ENCODE measurements at regions not wholly inside any gene's neighbourhood (a gene's known extent, or its start where the extent isn't known, plus 50 kb on each side); places are given as distances from the start of the nearest gene placed in this dataset.
"Not testable (repeated sequence)": the region's sequence is repeated elsewhere in the genome, so short reads cannot be mapped to it uniquely, and the experiment has no call there.

- no peaks in the 10 kb centered on the region for H3K27me3 Mint-ChIP-seq
- no peak overlapping the region for H3K4me3 Mint-ChIP-seq
- ChIA-PET POLR2A (no interaction called here), CTCF (interaction anchor here (0.7 to 1.3 kb wide), 3 partner anchors 14 to 45 kb away, joined by 3 read pairs; no protein-coding TSS in a partner anchor)
- DNase-seq, result no peak
- peak overlapping the region; percentile 62 for H3K27ac Mint-ChIP-seq
- H3K36me3 Mint-ChIP-seq (ENCODE audit: low read depth), result no peaks in the 10 kb centered on the region
- H3K4me1 Mint-ChIP-seq, result peaks cover 47% of the 10 kb centered on the region
- no peaks in the 10 kb centered on the region for H3K9me3 Mint-ChIP-seq
Observed at GRCh38 chr13:23963947-23964346, 66.6 kb upstream of the C1QTNF9B start.

- no peak for DNase-seq
- Mint-ChIP-seq H3K36me3 (ENCODE audit: low read depth) (no peaks in the 10 kb centered on the region), H3K27me3 (no peaks in the 10 kb centered on the region), H3K4me1 (peaks cover 46% of the 10 kb centered on the region), H3K9me3 (no peaks in the 10 kb centered on the region), H3K27ac (no peak overlapping the region), H3K4me3 (no peak overlapping the region)
- ChIA-PET CTCF (no interaction called here), POLR2A (no interaction called here)
Observed at GRCh38 chr13:23965346-23965745, 68.0 kb upstream of the C1QTNF9B start.

DNA sequence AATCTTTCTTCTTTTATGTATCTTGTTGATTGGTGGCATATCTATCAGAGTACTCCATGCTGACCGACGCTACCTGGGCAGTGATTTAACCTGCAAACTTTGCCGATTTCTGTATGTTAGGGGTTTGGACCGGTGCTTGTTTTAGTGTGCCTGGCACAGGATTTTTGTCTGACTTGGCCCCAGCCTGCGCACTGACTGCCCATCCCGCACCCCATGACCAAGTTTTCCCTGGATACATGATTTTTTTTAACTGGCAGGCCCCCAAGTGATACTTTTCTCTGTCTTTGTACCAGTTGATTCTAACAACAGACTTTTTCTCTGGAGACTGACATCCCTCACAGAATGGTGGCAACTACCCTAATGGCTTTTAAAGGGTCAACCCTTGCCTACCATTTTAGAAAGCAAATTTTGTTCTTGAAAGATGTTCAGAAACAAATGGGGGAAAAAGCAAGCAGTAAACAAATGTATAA is 69.0 kb upstream of the C1QTNF9B start:
- Mint-ChIP-seq H3K9me3 (no peaks in the 10 kb centered on the region), H3K4me3 (peak overlapping the region; percentile 64), H3K36me3 (ENCODE audit: low read depth) (no peaks in the 10 kb centered on the region), H3K27ac (peak overlapping the region; percentile 84), H3K4me1 (peaks cover 43% of the 10 kb centered on the region), H3K27me3 (no peaks in the 10 kb centered on the region)
- DNase-seq, result no peak
- CTCF ChIA-PET, result interaction anchor here (1.0 kb wide), 1 partner anchor 12 kb away, joined by 4 read pairs; no protein-coding TSS in a partner anchor
- POLR2A ChIA-PET, result interaction anchor here (0.5 to 2.4 kb wide), 3 partner anchors 9 to 30 kb away, joined by 3 to 9 read pairs (median 3); no protein-coding TSS in a partner anchor

DNA sequence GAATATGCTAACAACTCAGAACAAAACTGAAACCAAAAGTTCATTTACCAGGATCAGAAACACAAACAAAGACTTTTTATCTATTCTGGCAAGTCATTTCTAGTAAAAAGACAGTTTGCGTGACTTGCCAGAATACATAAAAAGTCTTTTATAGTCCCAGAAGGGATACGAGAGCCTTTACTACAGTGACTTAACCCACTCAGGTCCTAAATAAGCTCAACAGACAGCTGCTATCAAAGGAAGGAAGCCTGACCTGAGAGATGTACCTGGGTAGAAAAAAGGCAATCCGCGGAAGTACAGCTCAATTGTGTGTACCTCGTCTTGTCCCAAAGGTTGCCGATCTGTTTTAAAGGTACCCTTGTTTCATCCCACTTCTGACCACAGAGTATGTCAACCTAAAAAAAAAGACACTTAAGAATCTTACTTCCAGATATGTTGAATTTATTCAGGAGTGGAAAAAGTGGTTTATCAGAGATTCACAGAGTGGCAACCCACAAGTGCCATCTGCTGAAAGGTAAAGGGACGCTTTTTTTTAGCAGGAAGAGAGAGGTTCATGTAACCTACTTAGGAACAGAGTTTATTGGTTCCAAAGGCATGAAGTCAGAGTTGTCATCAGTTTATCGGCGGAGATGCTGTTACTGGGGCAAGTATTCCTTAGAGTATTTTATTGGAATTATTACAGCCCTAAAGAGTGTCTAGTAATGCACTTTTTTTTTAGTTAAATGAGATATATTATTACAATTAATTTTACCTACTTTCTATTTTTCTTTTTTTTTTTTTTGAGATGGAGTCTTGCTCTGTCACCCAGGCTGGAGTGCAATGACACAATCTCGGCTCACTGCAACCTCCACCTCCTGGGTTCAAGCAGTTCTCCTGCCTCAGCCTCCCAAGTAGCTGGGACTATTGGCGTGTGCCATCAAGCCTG is 69.7 kb upstream of the C1QTNF9B start:
- Mint-ChIP-seq H3K27ac (peak overlapping the region; percentile 84), H3K4me1 (peaks cover 43% of the 10 kb centered on the region), H3K27me3 (no peaks in the 10 kb centered on the region), H3K4me3 (peak overlapping the region; percentile 64), H3K9me3 (no peaks in the 10 kb centered on the region), H3K36me3 (ENCODE audit: low read depth) (no peaks in the 10 kb centered on the region)
- CTCF ChIA-PET, result interaction anchor here (1.0 kb wide), 1 partner anchor 11 kb away, joined by 4 read pairs; no protein-coding TSS in a partner anchor
- peak; percentile 30 for DNase-seq
- POLR2A ChIA-PET, result interaction anchor here (0.5 to 2.4 kb wide), 3 partner anchors 10 to 29 kb away, joined by 3 to 9 read pairs (median 3); no protein-coding TSS in a partner anchor

GRCh38 chr13:23967792-23968191 is 70.5 kb upstream of the C1QTNF9B start:
- peaks cover 41% of the 10 kb centered on the region for H3K4me1 Mint-ChIP-seq
- POLR2A ChIA-PET, result interaction anchor here (2.4 kb wide), 1 partner anchor 10 kb away, joined by 9 read pairs; no protein-coding TSS in a partner anchor
- not testable (repeated sequence) for H3K36me3 Mint-ChIP-seq (ENCODE audit: low read depth); H3K9me3 Mint-ChIP-seq; DNase-seq; H3K27me3 Mint-ChIP-seq
- CTCF ChIA-PET, result interaction anchor here (0.7 to 1.2 kb wide), 2 partner anchors 8 to 13 kb away, joined by 3 read pairs; no protein-coding TSS in a partner anchor
- H3K4me3 Mint-ChIP-seq, result peak overlapping the region; percentile 55
- peak overlapping the region; percentile 74 for H3K27ac Mint-ChIP-seq

DNA sequence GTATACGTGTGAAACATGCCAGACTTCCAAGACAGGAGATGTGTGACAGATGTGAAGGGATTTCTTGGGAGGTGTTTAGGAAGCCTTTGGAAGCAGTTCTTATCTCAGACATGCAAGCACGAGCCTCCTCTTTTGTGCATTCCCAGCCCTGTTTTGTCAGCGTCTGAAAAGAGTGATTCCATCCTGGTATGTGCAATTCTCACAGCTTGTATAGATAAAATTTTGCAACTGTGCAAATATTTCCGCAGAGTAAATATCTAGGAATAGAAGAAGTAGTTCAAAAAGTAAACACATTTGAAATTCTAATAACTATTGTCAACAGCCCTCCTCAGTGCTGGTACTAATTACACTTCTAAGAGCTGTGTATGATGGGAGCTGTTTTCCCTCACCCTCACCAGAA is 72.3 kb upstream of the C1QTNF9B start:
- H3K4me3 Mint-ChIP-seq, result no peak overlapping the region
- no peaks in the 10 kb centered on the region for H3K9me3 Mint-ChIP-seq
- peaks cover 24% of the 10 kb centered on the region for H3K4me1 Mint-ChIP-seq
- ChIA-PET POLR2A (no interaction called here), CTCF (no interaction called here)
- H3K27me3 Mint-ChIP-seq, result no peaks in the 10 kb centered on the region
- DNase-seq, result no peak
- no peaks in the 10 kb centered on the region for H3K36me3 Mint-ChIP-seq (ENCODE audit: low read depth)
- H3K27ac Mint-ChIP-seq, result no peak overlapping the region

GRCh38 chr13:23979361-23980159 is 82.3 kb upstream of the C1QTNF9B start:
- Mint-ChIP-seq H3K4me3 (peak overlapping the region; percentile 73), H3K4me1 (peaks cover 15% of the 10 kb centered on the region), H3K27me3 (peaks cover 30% of the 10 kb centered on the region), H3K9me3 (no peaks in the 10 kb centered on the region), H3K27ac (peak overlapping the region; percentile 3), H3K36me3 (ENCODE audit: low read depth) (no peaks in the 10 kb centered on the region)
- DNase-seq, result peak; percentile 37
- POLR2A ChIA-PET, result interaction anchor here (1.0 to 1.5 kb wide), 2 partner anchors 13 to 22 kb away, joined by 3 read pairs; no protein-coding TSS in a partner anchor
- CTCF ChIA-PET, result interaction anchor here (1.2 kb wide), 1 partner anchor 22 kb away, joined by 3 read pairs; no protein-coding TSS in a partner anchor

DNA sequence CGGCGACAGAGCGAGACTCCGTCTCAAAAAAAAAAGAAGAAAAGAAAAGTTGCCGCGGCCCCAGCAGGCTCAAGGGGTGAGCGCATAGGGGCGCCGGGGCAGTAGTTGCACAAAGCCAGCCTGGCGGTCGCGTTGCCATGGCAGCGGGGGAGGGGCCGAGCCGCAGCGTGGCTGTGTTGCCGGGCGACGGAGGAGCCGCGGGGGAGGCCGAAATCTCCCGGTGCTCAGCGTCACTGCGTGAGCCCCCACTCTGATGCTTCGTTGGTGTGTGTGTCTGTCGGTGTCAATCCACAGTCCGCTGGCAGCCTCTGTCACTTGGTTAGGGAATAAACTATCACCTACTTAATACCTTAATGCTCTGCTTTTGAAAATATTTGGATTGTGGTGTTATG is 82.9 kb upstream of the C1QTNF9B start:
- H3K4me1 Mint-ChIP-seq, result peaks cover 15% of the 10 kb centered on the region
- POLR2A ChIA-PET, result no interaction called here

DNA sequence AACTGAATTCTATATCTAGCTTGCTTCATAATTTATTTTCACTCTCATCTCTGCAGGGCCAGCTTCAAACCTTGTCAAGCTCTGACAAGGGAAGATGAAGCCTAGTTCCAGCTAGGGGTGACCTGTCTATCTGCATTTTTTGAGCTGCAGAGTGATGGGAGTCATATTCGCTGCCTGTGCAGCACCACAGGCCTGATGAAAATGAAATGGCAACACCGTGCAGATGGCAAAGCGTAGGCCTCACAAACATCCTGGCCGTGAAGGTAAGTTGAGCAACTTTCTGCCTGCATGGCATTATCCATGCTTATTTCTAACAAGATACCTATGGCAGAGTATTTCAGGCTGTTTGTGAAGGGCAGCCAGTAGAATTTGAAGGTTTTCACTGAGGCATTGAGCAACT is 86.4 kb upstream of the C1QTNF9B start:
- Mint-ChIP-seq H3K27ac (no peak overlapping the region), H3K9me3 (no peaks in the 10 kb centered on the region), H3K36me3 (ENCODE audit: low read depth) (no peaks in the 10 kb centered on the region), H3K4me1 (peaks cover 15% of the 10 kb centered on the region), H3K27me3 (peaks cover 34% of the 10 kb centered on the region), H3K4me3 (no peak overlapping the region)
- ChIA-PET CTCF (interaction anchor here (1.3 to 1.7 kb wide), 2 partner anchors 23 to 245 kb away, joined by 3 to 6 read pairs; no protein-coding TSS in a partner anchor), POLR2A (no interaction called here)
- no peak for DNase-seq

More for the DNA sequence above, 82.9 kb upstream of the C1QTNF9B start:
- Mint-ChIP-seq H3K36me3 (ENCODE audit: low read depth) (no peaks in the 10 kb centered on the region), H3K9me3 (no peaks in the 10 kb centered on the region), H3K27ac (peak overlapping the region; percentile 3), H3K27me3 (peaks cover 32% of the 10 kb centered on the region), H3K4me3 (peak overlapping the region; percentile 73)
- peak; percentile 87 for DNase-seq
- CTCF ChIA-PET, result interaction anchor here (0.8 to 1.2 kb wide), 2 partner anchors 12 to 23 kb away, joined by 3 read pairs; no protein-coding TSS in a partner anchor

- CTCF ChIA-PET, result interaction anchor here (1.1 to 1.7 kb wide), 2 partner anchors 24 to 246 kb away, joined by 3 to 6 read pairs; no protein-coding TSS in a partner anchor
- POLR2A ChIA-PET, result interaction anchor here (0.6 kb wide), 1 partner anchor 194 kb away, joined by 3 read pairs; no protein-coding TSS in a partner anchor
- Mint-ChIP-seq H3K9me3 (no peaks in the 10 kb centered on the region), H3K36me3 (ENCODE audit: low read depth) (no peaks in the 10 kb centered on the region), H3K27ac (no peak overlapping the region), H3K4me1 (peaks cover 9% of the 10 kb centered on the region), H3K4me3 (no peak overlapping the region), H3K27me3 (peaks cover 31% of the 10 kb centered on the region)
- no peak for DNase-seq
Observed at GRCh38 chr13:23984546-23984945, 87.2 kb upstream of the C1QTNF9B start.

- H3K36me3 Mint-ChIP-seq (ENCODE audit: low read depth), result no peaks in the 10 kb centered on the region
- ChIA-PET POLR2A (no interaction called here), CTCF (interaction anchor here (1.1 kb wide), 1 partner anchor 246 kb away, joined by 3 read pairs; no protein-coding TSS in a partner anchor)
- no peak overlapping the region for H3K27ac Mint-ChIP-seq
- no peak overlapping the region for H3K4me3 Mint-ChIP-seq
- no peaks in the 10 kb centered on the region for H3K9me3 Mint-ChIP-seq
- H3K27me3 Mint-ChIP-seq, result peaks cover 29% of the 10 kb centered on the region
- H3K4me1 Mint-ChIP-seq, result peaks cover 4% of the 10 kb centered on the region
- no peak for DNase-seq
Observed at GRCh38 chr13:23985060-23985459, 87.8 kb upstream of the C1QTNF9B start.

GRCh38 chr13:23985839-23986238 is 88.5 kb upstream of the C1QTNF9B start:
- Mint-ChIP-seq H3K4me1 (no peaks in the 10 kb centered on the region), H3K36me3 (ENCODE audit: low read depth) (no peaks in the 10 kb centered on the region), H3K4me3 (no peak overlapping the region), H3K9me3 (no peaks in the 10 kb centered on the region), H3K27me3 (peaks cover 30% of the 10 kb centered on the region), H3K27ac (no peak overlapping the region)
- CTCF ChIA-PET, result no interaction called here
- no peak for DNase-seq
- POLR2A ChIA-PET, result no interaction called here

All from activated CD4-positive, alpha-beta memory T cell treated with anti-CD3 and anti-CD28 coated beads, Interleukin-2, amount 10 ng/mL, durations not matched to agents 7 days and 5 days (primary cell).